K562 (cell line): ENCODE measurements at regions not wholly inside any gene's neighbourhood (a gene's known extent, or its start where the extent isn't known, plus 50 kb on each side); places are given as distances from the start of the nearest gene placed in this dataset.

Experiments
- ADNP ChIP-seq: fragments of 200-800 bp; sonication (Bioruptor generic); IDR thresholded peaks from 2 replicates; pipeline ENCODE4 v1.6.1; 2016; ENCODE audit warnings: missing genetic modification characterization, missing compliant biosample characterization
- ARID4B ChIP-seq: sonication (generic); formaldehyde crosslinking; IDR thresholded peaks from 2 replicates; pipeline ENCODE4 v1.8.0; 2022; ENCODE audit warnings: mild to moderate bottlenecking, missing genetic modification reagents
- ATF1 ChIP-seq, 2 experiments: fragments of 450-650 bp in 1 of 2; IDR thresholded peaks; 2 replicates each; pipeline ENCODE4 v1.6.1; 2016; ENCODE audit warnings: missing compliant biosample characterization in 1 of 2, missing genetic modification characterization in 1 of 2
- E2F6 ChIP-seq, 2 experiments: IDR thresholded peaks; 2 replicates each; pipeline ENCODE4 v1.6.1; 2011; ENCODE audit warnings: borderline replicate concordance in 1 of 2, control low read depth in 1 of 2, low read depth in 1 of 2, low read length in 1 of 2, mild to moderate bottlenecking in 1 of 2, mixed read lengths in 1 of 2, moderate library complexity in 1 of 2; ENCODE audit not compliant: insufficient read depth in 1 of 2, insufficient read length in 1 of 2, poor library complexity in 1 of 2, severe bottlenecking in 1 of 2; ENCODE audit errors: extremely low read depth in 1 of 2
- ELF2 ChIP-seq: fragments of 250-450 bp; sonication (Bioruptor Pico); IDR thresholded peaks from 2 replicates; pipeline ENCODE4 v1.5.0; 2021; ENCODE audit warnings: mild to moderate bottlenecking
- ESRRA ChIP-seq: fragments of 450-650 bp; IDR thresholded peaks from 2 replicates; pipeline ENCODE4 v1.6.1; 2014; ENCODE audit warnings: low read depth, mild to moderate bottlenecking, moderate library complexity, borderline replicate concordance
- HDAC1 ChIP-seq, 2 experiments: fragments of 450-650 bp; IDR thresholded peaks; 2 replicates each; pipeline ENCODE4 v1.6.1; 2016 to 2017; ENCODE audit warnings: inconsistent platforms in 1 of 2, mild to moderate bottlenecking in 1 of 2, moderate library complexity in 1 of 2
- KLF16 ChIP-seq: IDR thresholded peaks from 2 replicates; pipeline ENCODE4 v1.6.1; 2016; ENCODE audit warnings: antibody characterized with exemption
- MAFG ChIP-seq: fragments of 450-650 bp; conservative IDR thresholded peaks from 2 replicates; pipeline ENCODE4 v1.6.1; 2016; ENCODE audit warnings: missing genetic modification characterization, missing compliant biosample characterization
- MTA2 ChIP-seq: fragments of 450-650 bp; IDR thresholded peaks from 2 replicates; pipeline ENCODE4 v1.6.1; 2016; ENCODE audit warnings: low read depth
- NFIX ChIP-seq: fragments of 250-450 bp; sonication (Bioruptor Pico); IDR thresholded peaks from 2 replicates; pipeline ENCODE4 v1.4.0; 2020; ENCODE audit warnings: low read depth, mild to moderate bottlenecking, moderate library complexity
- XRCC4 ChIP-seq: IDR thresholded peaks from one replicate; pipeline ENCODE4 v1.6.1; 2011; ENCODE audit not compliant: insufficient read depth, insufficient read length; ENCODE audit errors: extremely low read depth
- ZBTB17 ChIP-seq: fragments of 450-650 bp; formaldehyde crosslinking; IDR thresholded peaks from 2 replicates; pipeline ENCODE4 v1.4.0; 2020; ENCODE audit warnings: mild to moderate bottlenecking
- ZBTB9 ChIP-seq: fragments of 450-650 bp; formaldehyde crosslinking; IDR thresholded peaks from 2 replicates; pipeline ENCODE4 v1.4.0; 2020; ENCODE audit warnings: mild to moderate bottlenecking, moderate library complexity
- ZNF408 ChIP-seq: fragments of 250-450 bp; sonication (Bioruptor Pico); IDR thresholded peaks from 2 replicates; pipeline ENCODE4 v1.4.0; 2020; ENCODE audit warnings: low read depth, mild to moderate bottlenecking, moderate library complexity
- ZNF445 ChIP-seq: fragments of 250-450 bp; sonication (Bioruptor Pico); IDR thresholded peaks from 2 replicates; pipeline ENCODE4 v1.4.0; 2020; ENCODE audit warnings: low read depth, mild to moderate bottlenecking, moderate library complexity
- ZNF740 ChIP-seq, 3 experiments: fragments of 200-800 bp in 1 of 3; sonication (Bioruptor generic) in 1 of 3; sonication (generic) in 1 of 3; formaldehyde crosslinking in 1 of 3; IDR thresholded peaks; 2 replicates each; pipeline versions ENCODE4 v1.6.1 to v1.8.0; 2016 to 2022; ENCODE audit warnings: mild to moderate bottlenecking in 2 of 3, missing compliant biosample characterization in 2 of 3, missing genetic modification characterization in 2 of 3, missing genetic modification reagents in 1 of 3
- TF ChIP-seq, protein P1 (sequence below): fragments of 250-450 bp; sonication (Bioruptor Pico); IDR thresholded peaks from 2 replicates; pipeline ENCODE4 v1.5.1; 2021; ENCODE audit warnings: mild to moderate bottlenecking

GRCh38 chr6:33901822-33902456, 98.1 kb upstream of the MLN start (continued):
- TF ChIP-seq ZNF408 (CRISPR knock-in tag): no peak
- TF ChIP-seq ZBTB17 (CRISPR knock-in tag): no peak
- TF ChIP-seq ZNF445 (CRISPR knock-in tag): no peak
- peak; percentile 21; the same call in 1 of the 2 replicates for TF ChIP-seq KLF16
- TF ChIP-seq HDAC1 (IDR thresholded peaks at IDR 0.05): peak in 1 of 2 experiments; percentile 60; a peak in 1 of 4 replicates
- TF ChIP-seq XRCC4: no peak
- TF ChIP-seq NFIX (CRISPR knock-in tag): no peak
- TF ChIP-seq MTA2: peak; percentile 49
- no peak for TF ChIP-seq E2F6 (IDR thresholded peaks at IDR 0.05; ENCODE audit: borderline replicate concordance in 1 of 2, extremely low read depth in 1 of 2, insufficient read depth in 1 of 2, insufficient read length in 1 of 2, low read depth in 1 of 2, low read length in 1 of 2, poor library complexity in 1 of 2, severe bottlenecking in 1 of 2)
- TF ChIP-seq ARID4B (CRISPR knock-in tag): no peak
- TF ChIP-seq MAFG (tag): peak; percentile 56; the same call in 1 of the 2 replicates
- TF ChIP-seq ZBTB9: no peak
- TF ChIP-seq, protein P1, sequence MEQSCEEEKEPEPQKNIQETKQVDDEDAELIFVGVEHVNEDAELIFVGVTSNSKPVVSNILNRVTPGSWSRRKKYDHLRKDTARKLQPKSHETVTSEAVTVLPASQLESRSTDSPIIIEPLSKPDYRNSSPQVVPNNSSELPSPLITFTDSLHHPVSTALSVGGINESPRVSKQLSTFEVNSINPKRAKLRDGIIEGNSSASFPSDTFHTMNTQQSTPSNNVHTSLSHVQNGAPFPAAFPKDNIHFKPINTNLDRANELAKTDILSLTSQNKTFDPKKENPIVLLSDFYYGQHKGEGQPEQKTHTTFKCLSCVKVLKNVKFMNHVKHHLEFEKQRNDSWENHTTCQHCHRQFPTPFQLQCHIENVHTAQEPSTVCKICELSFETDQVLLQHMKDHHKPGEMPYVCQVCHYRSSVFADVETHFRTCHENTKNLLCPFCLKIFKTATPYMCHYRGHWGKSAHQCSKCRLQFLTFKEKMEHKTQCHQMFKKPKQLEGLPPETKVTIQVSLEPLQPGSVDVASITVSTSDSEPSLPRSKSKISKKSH: no peak
- no peak for TF ChIP-seq ATF1 (CRISPR knock-in tag; IDR thresholded peaks at IDR 0.05)
- TF ChIP-seq ATF1 (tag; IDR thresholded peaks at IDR 0.05): no peak
- TF ChIP-seq ELF2 (CRISPR knock-in tag): no peak
- no peak for TF ChIP-seq ZNF740 (CRISPR knock-in tag; IDR thresholded peaks at IDR 0.05)
- TF ChIP-seq ZNF740 (tag; IDR thresholded peaks at IDR 0.05): 0 out of 4 replicates have a peak, but pooled peaks of 1 of the 2 experiments have one; percentile 36
- TF ChIP-seq ESRRA: no peak
- no peak; the same call in 1 of the 2 replicates for TF ChIP-seq ADNP (tag)
